ENCODE measurements at regions not wholly inside any gene's neighbourhood (a gene's known extent, or its start where the extent isn't known, plus 50 kb on each side); places are given as distances from the start of the nearest gene placed in this dataset.
A peak's percentile ranks its signal among the peaks of the same experiment; 100 is the strongest.
"Not testable (repeated sequence)": the region's sequence is repeated elsewhere in the genome, so short reads cannot be mapped to it uniquely, and the experiment has no call there.

- DNase-seq (ENCODE audit: low read depth) = no peak
Observed at GRCh38 chr4:72938516-72938915, 131.0 kb downstream of the COX18 start.

- DNase-seq (ENCODE audit: low read depth) = no peak
Observed at GRCh38 chr4:72935462-72935861, 134.1 kb downstream of the COX18 start.

GRCh38 chr4:72933029-72933428 lies 136.5 kb downstream of the COX18 start:
- no peak for DNase-seq (ENCODE audit: low read depth)

- no peak for DNase-seq (ENCODE audit: low read depth)
Observed at GRCh38 chr4:72931346-72931745, 138.2 kb downstream of the COX18 start.

- not testable (repeated sequence) for DNase-seq (ENCODE audit: low read depth)
Observed at GRCh38 chr4:72929596-72930274, 139.8 kb downstream of the COX18 start.

GRCh38 chr4:72924814-72925213 lies 144.7 kb downstream of the COX18 start:
- DNase-seq (ENCODE audit: low read depth) = no peak

GRCh38 chr4:72919937-72920336 lies 149.6 kb downstream of the COX18 start:
- no peak for DNase-seq (ENCODE audit: low read depth)

- no peak for DNase-seq (ENCODE audit: low read depth)
Observed at GRCh38 chr4:72919464-72919863, 150.1 kb downstream of the COX18 start.

GRCh38 chr4:72918362-72918761 lies 151.2 kb downstream of the COX18 start:
- DNase-seq (ENCODE audit: low read depth) = no peak

GRCh38 chr4:72911316-72911715 lies 158.2 kb downstream of the COX18 start:
- no peak for DNase-seq (ENCODE audit: low read depth)

GRCh38 chr4:72909461-72909860 lies 160.1 kb downstream of the COX18 start:
- peak; percentile 28 for DNase-seq (ENCODE audit: low read depth)

- no peak for DNase-seq (ENCODE audit: low read depth)
Observed at GRCh38 chr4:72902354-72902753, 167.2 kb downstream of the COX18 start.

- DNase-seq (ENCODE audit: low read depth) = no peak
Observed at GRCh38 chr4:72901553-72901952, 168.0 kb downstream of the COX18 start.

- DNase-seq (ENCODE audit: low read depth) = no peak
Observed at GRCh38 chr4:72900952-72901351, 168.6 kb downstream of the COX18 start.

GRCh38 chr4:72899621-72900020 lies 169.9 kb downstream of the COX18 start:
- no peak for DNase-seq (ENCODE audit: low read depth)

- no peak for DNase-seq (ENCODE audit: low read depth)
Observed at GRCh38 chr4:72899214-72899613, 170.3 kb downstream of the COX18 start.

GRCh38 chr4:72896515-72896914 lies 173.0 kb downstream of the COX18 start:
- peak; percentile 56 for DNase-seq (ENCODE audit: low read depth)

GRCh38 chr4:72895408-72895807 lies 174.1 kb downstream of the COX18 start:
- DNase-seq (ENCODE audit: low read depth) = no peak

GRCh38 chr4:72893354-72894066 lies 176.0 kb downstream of the COX18 start:
- no peak for DNase-seq (ENCODE audit: low read depth)

- no peak for DNase-seq (ENCODE audit: low read depth)
Observed at GRCh38 chr4:72888331-72888730, 181.2 kb downstream of the COX18 start.

GRCh38 chr4:72887152-72887551 lies 182.4 kb downstream of the COX18 start:
- DNase-seq (ENCODE audit: low read depth) = no peak

- peak; percentile 40 for DNase-seq (ENCODE audit: low read depth)
Observed at GRCh38 chr4:72886602-72887001, 182.9 kb downstream of the COX18 start.

GRCh38 chr4:72884225-72884624 lies 185.3 kb downstream of the COX18 start:
- not testable (repeated sequence) for DNase-seq (ENCODE audit: low read depth)

GRCh38 chr4:72876946-72877345 lies 192.6 kb downstream of the COX18 start:
- DNase-seq (ENCODE audit: low read depth) = no peak
